Calu3 (cell line): ENCODE measurements at regions not wholly inside any gene's neighbourhood (a gene's known extent, or its start where the extent isn't known, plus 50 kb on each side); places are given as distances from the start of the nearest gene placed in this dataset.
A peak's percentile ranks its signal among the peaks of the same experiment; 100 is the strongest.

Experiments
- BruUV-seq: library from RNA; stranded (reverse); fragments of 400-500 nt; replicated peaks from 2 replicates; lab custom pipeline; 2021; lab: Mats Ljungman, UMichigan
- CTCF ChIA-PET: fragments of 300-600 bp; sonication (Branson Sonifier 250); formaldehyde crosslinking; loops from one replicate; lab custom pipeline; 2022; ENCODE audit warnings: antibody characterized with exemption; lab: Charles Lee
- DNase-seq: peaks from one replicate; pipeline ENCODE4 v3.0.0; 2022
- H3K27ac Mint-ChIP-seq: one replicate; pipeline ENCODE4 v1.8.0; 2022; ENCODE audit warnings: mixed read lengths; ENCODE audit not compliant: unreplicated experiment
- H3K27me3 Mint-ChIP-seq: one replicate; pipeline ENCODE4 v1.8.0; 2022; ENCODE audit warnings: mixed read lengths; ENCODE audit not compliant: unreplicated experiment
- H3K36me3 Mint-ChIP-seq: one replicate; pipeline ENCODE4 v1.8.0; 2022; ENCODE audit warnings: mild to moderate bottlenecking, moderate library complexity, mixed read lengths; ENCODE audit not compliant: insufficient read depth, unreplicated experiment
- H3K4me1 Mint-ChIP-seq: one replicate; pipeline ENCODE4 v1.8.0; 2022; ENCODE audit warnings: mild to moderate bottlenecking, low read depth, mixed read lengths; ENCODE audit not compliant: unreplicated experiment
- H3K4me3 Mint-ChIP-seq: one replicate; pipeline ENCODE4 v1.8.0; 2022; ENCODE audit warnings: mild to moderate bottlenecking, low read depth, moderate library complexity, mixed read lengths; ENCODE audit not compliant: unreplicated experiment
- H3K9me3 Mint-ChIP-seq: one replicate; pipeline ENCODE4 v1.8.0; 2022; ENCODE audit warnings: low read depth, mixed read lengths; ENCODE audit not compliant: unreplicated experiment
- CTCF ChIP-seq: fragments of 200-600 bp; IDR thresholded peaks from one replicate; pipeline ENCODE4 v1.8.0; 2022; ENCODE audit warnings: antibody characterized with exemption; ENCODE audit not compliant: unreplicated experiment
- intact Hi-C: fragments of 100-400 bp; cut with micrococcal nuclease; formaldehyde crosslinking; loops from one replicate; pipeline ENCODE4 v1.10.0; 2022; ENCODE audit not compliant: unreplicated experiment

DNA sequence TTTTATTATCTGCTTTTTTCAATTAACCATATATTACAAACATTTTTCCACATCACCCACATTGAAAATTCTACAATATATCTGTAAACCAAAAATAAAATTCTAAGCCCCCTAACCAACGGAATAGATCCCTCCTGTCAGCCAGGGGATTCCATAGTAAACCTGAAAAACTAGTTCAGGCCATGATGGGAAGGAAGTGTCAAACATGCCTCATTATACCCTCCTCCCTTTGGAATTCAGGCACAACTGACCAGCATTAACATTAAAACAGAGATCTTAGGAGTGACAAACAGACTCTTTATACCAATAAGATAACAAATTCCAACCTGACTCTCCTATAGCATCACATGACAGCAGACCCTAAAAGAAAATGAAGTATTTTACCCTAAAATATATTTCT lies 113.7 kb upstream of the DMRT1 start:
- intact Hi-C loops: no loop called here
- no TSS peak for BruUV-seq
- no peaks in the 10 kb centered on the region for H3K27me3 Mint-ChIP-seq
- CTCF ChIA-PET: no interaction called here
- H3K4me3 Mint-ChIP-seq: no peak overlapping the region
- no peaks in the 10 kb centered on the region for H3K36me3 Mint-ChIP-seq
- H3K27ac Mint-ChIP-seq: peak overlapping the region; percentile 27
- no peak for TF ChIP-seq CTCF
- H3K4me1 Mint-ChIP-seq: no peaks in the 10 kb centered on the region
- H3K9me3 Mint-ChIP-seq: no peaks in the 10 kb centered on the region
- peak; percentile 8 for DNase-seq

GRCh38 chr9:728535-728934 lies 113.0 kb upstream of the DMRT1 start:
- Mint-ChIP-seq H3K36me3 (no peaks in the 10 kb centered on the region), H3K4me3 (no peak overlapping the region)

DNA sequence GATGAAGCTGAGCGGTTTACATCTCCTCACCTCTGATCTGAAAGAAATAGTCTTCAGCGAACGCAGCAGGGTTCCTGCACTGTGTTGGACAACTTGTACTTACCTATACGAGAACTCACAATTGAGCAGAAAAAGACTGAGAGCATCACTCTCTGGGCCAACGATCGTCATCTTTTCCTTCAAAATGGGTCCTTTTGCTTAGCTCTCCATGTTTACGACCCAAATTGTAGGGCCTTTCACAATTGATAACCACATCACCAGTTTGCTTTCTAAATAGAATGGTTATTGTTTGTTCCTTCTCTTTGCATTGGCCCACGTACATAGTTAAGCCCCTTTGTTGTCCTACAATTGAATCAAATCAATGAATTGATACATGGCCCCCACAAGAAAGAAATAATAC lies 110.0 kb upstream of the DMRT1 start:
- no peaks in the 10 kb centered on the region for H3K36me3 Mint-ChIP-seq
- H3K9me3 Mint-ChIP-seq: no peaks in the 10 kb centered on the region
- CTCF ChIA-PET: no interaction called here
- no peak for DNase-seq
- H3K4me3 Mint-ChIP-seq: no peak overlapping the region
- BruUV-seq: no TSS peak
- no peaks in the 10 kb centered on the region for H3K27me3 Mint-ChIP-seq
- no peak for TF ChIP-seq CTCF
- no peaks in the 10 kb centered on the region for H3K4me1 Mint-ChIP-seq
- intact Hi-C loops: no loop called here
- H3K27ac Mint-ChIP-seq: no peak overlapping the region

More at GRCh38 chr9:728535-728934, 113.0 kb upstream of the DMRT1 start:
- no TSS peak for BruUV-seq
- H3K4me1 Mint-ChIP-seq: no peaks in the 10 kb centered on the region
- CTCF ChIA-PET: no interaction called here
- no peak overlapping the region for H3K27ac Mint-ChIP-seq
- intact Hi-C loops: no loop called here
- no peaks in the 10 kb centered on the region for H3K9me3 Mint-ChIP-seq
- no peak for DNase-seq
- TF ChIP-seq CTCF: no peak
- no peaks in the 10 kb centered on the region for H3K27me3 Mint-ChIP-seq

DNA sequence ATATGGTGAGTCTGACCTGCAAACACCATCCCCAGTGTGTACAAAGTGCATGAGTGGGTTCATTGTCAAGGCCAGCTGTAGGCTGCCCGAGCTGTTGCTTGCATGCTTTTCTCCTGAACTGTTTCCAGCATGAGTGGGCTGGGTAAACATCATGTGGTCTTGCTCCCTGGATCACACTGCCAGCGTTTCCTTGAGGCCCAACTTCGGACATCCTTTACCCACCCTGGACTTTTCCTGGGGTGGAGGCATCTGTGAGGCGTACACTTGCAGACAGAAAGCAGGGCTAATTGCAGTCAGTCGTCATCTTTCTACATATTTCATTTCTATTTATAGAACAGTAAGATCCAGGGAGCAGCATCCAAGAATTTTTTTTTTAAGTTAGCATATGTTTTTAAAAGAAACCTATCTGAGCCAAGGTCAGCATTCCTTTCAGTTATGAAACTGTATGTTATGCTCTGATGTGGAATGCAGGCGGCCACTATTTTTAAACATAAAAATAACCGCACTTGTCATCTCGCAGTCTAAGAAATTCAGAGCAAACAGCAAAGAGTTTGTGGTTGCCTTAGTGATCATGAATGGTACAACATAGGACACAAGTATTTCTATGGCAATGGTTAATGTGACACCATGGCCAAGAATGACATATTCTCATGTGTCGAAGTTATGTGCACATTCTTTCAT lies 106.5 kb upstream of the DMRT1 start:
- DNase-seq: no peak
- no peak for TF ChIP-seq CTCF
- Mint-ChIP-seq H3K4me3 (no peak overlapping the region), H3K9me3 (no peaks in the 10 kb centered on the region), H3K27me3 (no peaks in the 10 kb centered on the region), H3K36me3 (no peaks in the 10 kb centered on the region), H3K27ac (no peak overlapping the region), H3K4me1 (no peaks in the 10 kb centered on the region)
- CTCF ChIA-PET: no interaction called here
- BruUV-seq: no TSS peak
- intact Hi-C loops: no loop called here
